ENCODE measurements at regions not wholly inside any gene's neighbourhood (a gene's known extent, or its start where the extent isn't known, plus 50 kb on each side); places are given as distances from the start of the nearest gene placed in this dataset.

- H2AFZ ChIP-seq: no peak overlapping the region
- H3K27me3 ChIP-seq (replicated peaks; ENCODE audit: insufficient read depth): no peaks in the 10 kb centered on the region
- H3K4me2 ChIP-seq (ENCODE audit: unreplicated experiment): no peak overlapping the region
- no peaks in the 10 kb centered on the region for H4K20me1 ChIP-seq (ENCODE audit: insufficient read depth)
- peak; percentile 18 for DNase-seq
- no peaks in the 10 kb centered on the region for H3K79me2 ChIP-seq (ENCODE audit: insufficient read depth)
- no peaks in the 10 kb centered on the region for H3K9me2 ChIP-seq (ENCODE audit: insufficient read depth)
- H3K36me3 ChIP-seq (ENCODE audit: low read depth): no peaks in the 10 kb centered on the region
- TF ChIP-seq EZH2 (IDR thresholded peaks at IDR 0.05; ENCODE audit: insufficient read depth, poor library complexity, severe bottlenecking) (no peak), EZH2phosphoT487 (IDR thresholded peaks at IDR 0.05; ENCODE audit: insufficient read depth, low read depth) (no peak)
- H3F3A ChIP-seq (ENCODE audit: insufficient read depth): no peaks in the 10 kb centered on the region
- WGBS, 2 experiments (ENCODE audit: low coverage in 1 of 2, low lambda C conversion rate in 2 of 2, missing lambda C conversion rate in 2 of 2): 79% methylated on average over 14 of the region's 14 CpGs
- no peaks in the 10 kb centered on the region for H3K4me1 ChIP-seq (ENCODE audit: insufficient read depth)
- no peak overlapping the region for H3K27ac ChIP-seq
- no peak overlapping the region for H3K9ac ChIP-seq
- in situ Hi-C loops (cut with MboI): no loop called here
- no peak overlapping the region for H3K4me3 ChIP-seq
- H3K9me3 ChIP-seq (ENCODE audit: low read depth): no peaks in the 10 kb centered on the region
Observed at GRCh38 chr2:8132351-8132831, 549.5 kb upstream of the ID2 start.

- H3K36me3 ChIP-seq (ENCODE audit: low read depth): no peaks in the 10 kb centered on the region
- no peak overlapping the region for H3K27ac ChIP-seq
- no peaks in the 10 kb centered on the region for H4K20me1 ChIP-seq (ENCODE audit: insufficient read depth)
- no peaks in the 10 kb centered on the region for H3K4me1 ChIP-seq (ENCODE audit: insufficient read depth)
- DNase-seq: no peak
- no peak overlapping the region for H3K4me2 ChIP-seq (ENCODE audit: unreplicated experiment)
- no peaks in the 10 kb centered on the region for H3K79me2 ChIP-seq (ENCODE audit: insufficient read depth)
- in situ Hi-C loops (cut with MboI): no loop called here
- no peaks in the 10 kb centered on the region for H3F3A ChIP-seq (ENCODE audit: insufficient read depth)
- no peaks in the 10 kb centered on the region for H3K27me3 ChIP-seq (replicated peaks; ENCODE audit: insufficient read depth)
- H3K4me3 ChIP-seq: no peak overlapping the region
- no peaks in the 10 kb centered on the region for H3K9me2 ChIP-seq (ENCODE audit: insufficient read depth)
- 96 to 99% methylated on average over 9 of the region's 9 CpGs for WGBS, 2 experiments (ENCODE audit: low coverage in 1 of 2, low lambda C conversion rate in 2 of 2, missing lambda C conversion rate in 2 of 2)
- H2AFZ ChIP-seq: no peak overlapping the region
- TF ChIP-seq EZH2 (IDR thresholded peaks at IDR 0.05; ENCODE audit: insufficient read depth, poor library complexity, severe bottlenecking): no peak
- TF ChIP-seq EZH2phosphoT487 (IDR thresholded peaks at IDR 0.05; ENCODE audit: insufficient read depth, low read depth): no peak
- H3K9ac ChIP-seq: no peak overlapping the region
- no peaks in the 10 kb centered on the region for H3K9me3 ChIP-seq (ENCODE audit: low read depth)
Observed at GRCh38 chr2:8132879-8133278, 549.0 kb upstream of the ID2 start.

- H3K9me2 ChIP-seq (ENCODE audit: insufficient read depth): no peaks in the 10 kb centered on the region
- H4K20me1 ChIP-seq (ENCODE audit: insufficient read depth): no peaks in the 10 kb centered on the region
- TF ChIP-seq EZH2phosphoT487 (IDR thresholded peaks at IDR 0.05; ENCODE audit: insufficient read depth, low read depth) (no peak), EZH2 (IDR thresholded peaks at IDR 0.05; ENCODE audit: insufficient read depth, poor library complexity, severe bottlenecking) (no peak)
- no peak overlapping the region for H3K27ac ChIP-seq
- in situ Hi-C loops (cut with MboI): no loop called here
- no peak overlapping the region for H3K9ac ChIP-seq
- 84 to 87% methylated on average over 11 of the region's 11 CpGs for WGBS, 2 experiments (ENCODE audit: low coverage in 1 of 2, low lambda C conversion rate in 2 of 2, missing lambda C conversion rate in 2 of 2)
- H3K79me2 ChIP-seq (ENCODE audit: insufficient read depth): no peaks in the 10 kb centered on the region
- no peak overlapping the region for H3K4me2 ChIP-seq (ENCODE audit: unreplicated experiment)
- no peaks in the 10 kb centered on the region for H3K36me3 ChIP-seq (ENCODE audit: low read depth)
- H3K4me1 ChIP-seq (ENCODE audit: insufficient read depth): no peaks in the 10 kb centered on the region
- no peak for DNase-seq
- H3K4me3 ChIP-seq: no peak overlapping the region
- H2AFZ ChIP-seq: no peak overlapping the region
- H3F3A ChIP-seq (ENCODE audit: insufficient read depth): no peaks in the 10 kb centered on the region
- H3K9me3 ChIP-seq (ENCODE audit: low read depth): no peaks in the 10 kb centered on the region
- no peaks in the 10 kb centered on the region for H3K27me3 ChIP-seq (replicated peaks; ENCODE audit: insufficient read depth)
Observed at GRCh38 chr2:8133363-8133762, 548.5 kb upstream of the ID2 start.

GRCh38 chr2:8133913-8134472 lies 547.9 kb upstream of the ID2 start:
- DNase-seq: no peak
- Histone ChIP-seq H3K9ac (no peak overlapping the region), H3K79me2 (ENCODE audit: insufficient read depth) (no peaks in the 10 kb centered on the region), H3K36me3 (ENCODE audit: low read depth) (no peaks in the 10 kb centered on the region), H2AFZ (no peak overlapping the region), H4K20me1 (ENCODE audit: insufficient read depth) (no peaks in the 10 kb centered on the region), H3K4me2 (ENCODE audit: unreplicated experiment) (no peak overlapping the region), H3F3A (ENCODE audit: insufficient read depth) (peaks cover 5% of the 10 kb centered on the region; the same call in 1 of the 2 replicates), H3K9me2 (ENCODE audit: insufficient read depth) (no peaks in the 10 kb centered on the region), H3K27me3 (replicated peaks; ENCODE audit: insufficient read depth) (no peaks in the 10 kb centered on the region), H3K4me3 (no peak overlapping the region), H3K27ac (no peak overlapping the region), H3K4me1 (ENCODE audit: insufficient read depth) (peaks cover 6% of the 10 kb centered on the region), H3K9me3 (ENCODE audit: low read depth) (no peaks in the 10 kb centered on the region)
- WGBS, 2 experiments (ENCODE audit: low coverage in 1 of 2, low lambda C conversion rate in 2 of 2, missing lambda C conversion rate in 2 of 2): 74% methylated on average over 11 of the region's 11 CpGs
- TF ChIP-seq EZH2phosphoT487 (IDR thresholded peaks at IDR 0.05; ENCODE audit: insufficient read depth, low read depth) (no peak), EZH2 (IDR thresholded peaks at IDR 0.05; ENCODE audit: insufficient read depth, poor library complexity, severe bottlenecking) (no peak)
- in situ Hi-C loops (cut with MboI): no loop called here

Measured in GM23248 (cell line).